HG02763 (cell line): ENCODE measurements at regions not wholly inside any gene's neighbourhood (a gene's known extent, or its start where the extent isn't known, plus 50 kb on each side); places are given as distances from the start of the nearest gene placed in this dataset.
"Not testable (repeated sequence)": the region's sequence is repeated elsewhere in the genome, so short reads cannot be mapped to it uniquely, and the experiment has no call there.

ENCODE experiments used
- ATAC-seq: cut with Tn5 transposase; IDR thresholded peaks from one replicate; pipeline ENCODE4 v1.9.1; 2021; ENCODE audit warnings: mild to moderate bottlenecking, moderate library complexity; ENCODE audit not compliant: unreplicated experiment

- no peak for ATAC-seq
Measured at GRCh38 chr6:14880052-14880451, 365.8 kb upstream of the JARID2 start.

- ATAC-seq = no peak
Measured at GRCh38 chr6:14880677-14881076, 365.2 kb upstream of the JARID2 start.

- ATAC-seq = no peak
Measured at GRCh38 chr6:14881398-14881797, 364.5 kb upstream of the JARID2 start.

GRCh38 chr6:14882394-14883026, 363.4 kb upstream of the JARID2 start:
- ATAC-seq = no peak

- no peak for ATAC-seq
Measured at GRCh38 chr6:14883921-14884320, 361.9 kb upstream of the JARID2 start.

DNA sequence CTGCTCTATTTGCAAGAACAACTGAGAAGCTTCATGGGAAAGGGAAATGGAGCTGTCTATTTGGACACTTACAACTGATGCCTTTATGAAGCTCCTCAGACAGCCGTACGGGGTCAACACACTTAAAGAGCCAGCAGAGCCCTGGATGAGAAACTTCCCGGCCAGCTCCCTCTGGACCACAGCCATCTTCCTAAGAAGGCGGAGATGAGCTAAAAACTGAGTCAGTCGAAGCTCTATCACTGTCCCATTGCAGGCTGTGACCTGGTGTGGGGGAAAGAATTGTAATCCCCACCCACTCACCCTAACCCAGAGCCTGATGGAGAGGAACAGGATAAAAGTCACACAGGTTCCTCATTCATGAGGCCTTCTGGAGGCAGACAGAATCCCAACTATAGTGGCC, 360.4 kb upstream of the JARID2 start:
- ATAC-seq = no peak

DNA sequence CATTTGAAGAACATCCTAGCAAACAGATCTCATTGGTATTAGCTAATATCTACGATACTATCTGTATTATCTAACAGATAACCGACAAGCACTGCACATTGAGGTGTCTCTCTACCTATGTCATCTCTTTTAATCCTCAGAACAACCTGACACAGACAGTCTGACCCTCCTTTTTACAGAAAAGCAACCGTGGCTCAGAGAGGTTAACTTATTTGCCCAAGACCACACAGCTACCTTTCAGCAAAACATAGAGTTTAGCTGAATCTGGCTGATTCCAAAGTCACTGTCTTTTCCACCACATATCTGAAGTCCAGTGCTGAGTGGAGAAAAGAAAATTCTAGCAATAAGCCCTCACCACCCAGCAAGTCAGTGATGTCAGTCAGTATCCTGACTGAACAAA, 358.7 kb upstream of the JARID2 start:
- ATAC-seq = no peak

DNA sequence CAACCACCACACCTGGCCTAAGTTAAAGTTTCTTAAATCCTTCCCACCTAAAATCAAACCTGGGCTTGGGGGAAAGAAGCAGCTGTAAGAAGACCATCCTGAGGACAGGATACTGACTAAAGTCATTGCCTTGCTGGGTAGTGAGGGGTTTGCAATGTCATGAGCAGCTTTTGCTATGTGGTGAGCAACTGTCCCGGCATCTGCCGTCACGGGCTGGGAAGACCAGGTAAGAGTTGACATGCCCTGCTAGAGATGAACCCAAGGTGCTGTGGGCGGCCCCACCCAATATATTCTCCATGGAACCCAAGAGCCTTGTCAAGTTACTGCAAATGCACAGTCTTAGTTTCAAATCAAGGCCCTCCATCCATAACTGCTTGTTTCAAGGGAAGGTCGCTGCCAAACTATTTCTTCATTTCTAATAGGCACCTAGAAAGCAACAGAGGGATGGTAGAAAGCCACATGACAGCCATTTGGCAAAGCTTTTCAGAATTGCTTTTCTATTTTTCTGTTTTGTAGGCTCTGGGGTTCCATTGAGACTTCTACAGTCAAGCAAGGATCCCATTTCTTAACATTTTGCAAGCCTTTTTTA, 357.8 kb upstream of the JARID2 start:
- no peak for ATAC-seq

- no peak for ATAC-seq
Measured at GRCh38 chr6:14888575-14889000, 357.3 kb upstream of the JARID2 start.

DNA sequence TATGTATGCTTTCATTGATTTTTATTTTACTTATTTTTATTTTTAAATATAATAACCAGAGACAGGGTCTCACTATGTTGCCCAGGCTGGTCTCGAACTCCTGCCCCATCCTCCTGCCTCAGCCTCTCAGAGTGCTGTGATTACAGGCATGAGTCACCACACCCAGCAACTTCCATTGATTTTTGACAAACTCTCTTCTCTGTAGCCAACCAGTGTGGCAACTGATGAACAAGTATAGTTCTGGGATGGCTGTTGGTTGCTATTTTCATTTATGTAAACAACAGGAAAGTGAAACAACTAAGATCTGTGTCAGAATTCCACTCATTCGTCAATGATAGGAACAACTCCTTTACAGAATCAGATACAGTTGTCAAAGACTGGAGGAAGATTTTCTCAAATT, 356.7 kb upstream of the JARID2 start:
- ATAC-seq = no peak

DNA sequence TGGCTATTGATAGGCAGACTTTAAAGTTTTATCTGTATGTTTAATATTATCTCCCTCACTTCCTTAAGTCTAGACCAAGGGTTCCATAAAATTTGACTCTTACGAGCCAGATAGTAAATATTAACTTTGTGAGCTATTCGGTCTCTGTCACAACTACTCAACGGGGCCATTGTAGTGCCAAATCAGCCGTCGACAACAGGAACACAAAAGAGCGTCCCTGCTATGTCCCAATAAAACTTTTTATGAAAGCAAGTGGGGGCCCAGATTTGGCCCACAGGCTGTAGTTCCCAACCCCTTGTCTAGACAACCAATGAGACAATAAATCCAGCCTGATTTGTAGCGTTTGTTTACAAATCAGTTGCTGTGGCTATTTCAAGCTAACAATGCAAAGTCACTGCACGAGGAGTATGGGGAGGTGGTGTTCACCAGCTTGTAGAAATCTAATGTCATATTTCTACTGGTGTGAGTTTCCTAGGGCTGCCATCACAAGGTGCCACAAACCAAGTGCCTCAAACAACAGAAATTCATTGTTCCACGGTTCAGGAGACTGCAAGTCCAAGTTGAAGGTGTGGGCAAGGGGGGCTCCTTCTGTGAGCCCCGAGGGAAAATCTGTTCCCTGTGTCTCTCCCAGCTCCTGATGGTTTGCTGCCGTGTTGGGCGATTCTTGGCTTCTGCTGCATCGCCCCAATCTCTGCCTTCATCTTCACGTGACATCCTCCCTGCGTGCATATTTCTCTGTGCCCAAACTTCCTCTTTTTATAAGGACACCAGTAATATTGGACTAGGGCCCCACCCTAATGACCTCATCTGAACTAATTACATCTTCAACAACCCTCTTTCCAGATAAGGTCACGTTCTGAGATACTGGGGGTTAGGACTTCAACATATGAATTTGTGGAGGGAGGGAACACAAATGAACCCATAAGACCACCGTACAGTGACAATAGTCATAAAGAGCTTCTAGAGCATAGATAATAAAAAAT, 356.0 kb upstream of the JARID2 start:
- no peak for ATAC-seq

DNA sequence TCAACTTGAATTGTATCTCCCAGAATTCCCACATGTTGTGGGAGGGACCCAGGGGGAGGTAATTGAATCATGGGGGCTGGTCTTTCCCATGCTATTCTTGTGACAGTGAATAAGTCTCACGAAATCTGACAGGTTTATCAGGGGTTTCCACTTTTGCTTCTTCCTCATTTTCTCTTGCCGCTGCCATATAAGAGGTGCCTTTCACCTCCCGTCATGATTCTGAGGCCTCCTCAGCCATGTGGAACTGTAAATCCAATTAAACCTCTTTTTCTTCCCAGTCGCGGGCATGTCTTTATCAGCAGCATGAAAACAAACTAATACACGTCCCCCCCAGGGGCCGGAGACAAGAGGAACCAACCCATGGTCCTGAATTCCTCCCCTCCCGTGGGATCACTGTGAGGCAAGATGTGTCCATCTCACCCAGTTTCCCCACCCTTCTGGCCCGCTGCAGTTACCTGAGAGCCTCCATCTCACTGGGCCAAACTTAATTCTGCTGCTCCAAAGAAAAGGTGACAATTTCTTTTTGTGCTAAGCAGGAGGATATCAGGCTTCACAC, 354.0 kb upstream of the JARID2 start:
- ATAC-seq = not testable (repeated sequence)

- no peak for ATAC-seq
Measured at GRCh38 chr6:14894105-14894504, 351.8 kb upstream of the JARID2 start.

- ATAC-seq = no peak
Measured at GRCh38 chr6:14896475-14896874, 349.4 kb upstream of the JARID2 start.

GRCh38 chr6:14897831-14898230, 348.0 kb upstream of the JARID2 start:
- no peak for ATAC-seq

GRCh38 chr6:14899441-14899840, 346.4 kb upstream of the JARID2 start:
- ATAC-seq = not testable (repeated sequence)

- no peak for ATAC-seq
Measured at GRCh38 chr6:14900919-14901318, 344.9 kb upstream of the JARID2 start.

- no peak for ATAC-seq
Measured at GRCh38 chr6:14903176-14904038, 342.5 kb upstream of the JARID2 start.

DNA sequence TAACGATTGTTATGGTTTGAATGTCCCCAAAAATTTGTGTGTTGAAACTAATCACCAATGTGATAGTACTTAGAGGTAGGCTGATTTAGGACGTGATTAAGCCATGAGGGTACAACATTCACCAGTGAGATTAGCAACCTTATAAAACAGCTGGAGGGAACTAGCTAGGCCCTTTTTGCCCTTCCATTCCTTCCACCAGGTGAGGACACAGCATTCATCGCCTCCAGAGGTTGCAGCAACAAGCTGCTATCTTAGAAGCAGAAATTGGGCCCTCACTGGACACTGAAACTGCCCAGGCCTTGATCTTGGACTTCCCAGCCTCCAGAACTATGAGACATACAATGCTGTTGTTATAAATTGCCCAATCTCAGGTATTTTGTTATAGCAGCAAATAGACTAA, 340.7 kb upstream of the JARID2 start:
- ATAC-seq = no peak

DNA sequence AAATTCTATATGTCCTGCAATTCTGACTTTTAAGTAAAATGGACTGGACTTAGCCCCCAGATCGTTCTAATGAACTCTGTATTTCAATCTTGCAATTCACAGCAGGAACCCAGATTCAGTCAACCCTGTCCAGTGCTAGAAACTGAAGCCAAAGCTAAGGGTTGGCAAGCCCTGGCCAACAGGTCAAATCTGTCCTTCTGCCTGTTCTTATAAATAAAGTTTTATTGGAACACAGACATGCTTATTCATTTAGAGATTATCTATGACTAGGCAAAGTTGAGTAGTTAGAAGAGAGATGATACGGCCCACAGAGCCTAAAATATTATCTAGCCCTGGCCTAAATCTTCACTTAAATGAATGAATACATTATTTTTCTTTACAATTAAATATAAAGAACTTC, 339.2 kb upstream of the JARID2 start:
- ATAC-seq = no peak
